PC-9 (cell line): ENCODE measurements at regions not wholly inside any gene's neighbourhood (a gene's known extent, or its start where the extent isn't known, plus 50 kb on each side); places are given as distances from the start of the nearest gene placed in this dataset.

ENCODE experiments used
- EZH2 ChIP-seq: fragments of 200-600 bp; sonication (generic); IDR thresholded peaks from 2 replicates; pipeline ENCODE4 v1.8.0; 2017; ENCODE audit warnings: antibody characterized with exemption, low read depth
- TF ChIP-seq, protein P1 (sequence below): fragments of 200-600 bp; sonication (generic); conservative IDR thresholded peaks from 2 replicates; pipeline ENCODE4 v1.6.1; 2017; ENCODE audit warnings: mixed run types, antibody characterized with exemption, mild to moderate bottlenecking, moderate library complexity

- TF ChIP-seq, protein P1, sequence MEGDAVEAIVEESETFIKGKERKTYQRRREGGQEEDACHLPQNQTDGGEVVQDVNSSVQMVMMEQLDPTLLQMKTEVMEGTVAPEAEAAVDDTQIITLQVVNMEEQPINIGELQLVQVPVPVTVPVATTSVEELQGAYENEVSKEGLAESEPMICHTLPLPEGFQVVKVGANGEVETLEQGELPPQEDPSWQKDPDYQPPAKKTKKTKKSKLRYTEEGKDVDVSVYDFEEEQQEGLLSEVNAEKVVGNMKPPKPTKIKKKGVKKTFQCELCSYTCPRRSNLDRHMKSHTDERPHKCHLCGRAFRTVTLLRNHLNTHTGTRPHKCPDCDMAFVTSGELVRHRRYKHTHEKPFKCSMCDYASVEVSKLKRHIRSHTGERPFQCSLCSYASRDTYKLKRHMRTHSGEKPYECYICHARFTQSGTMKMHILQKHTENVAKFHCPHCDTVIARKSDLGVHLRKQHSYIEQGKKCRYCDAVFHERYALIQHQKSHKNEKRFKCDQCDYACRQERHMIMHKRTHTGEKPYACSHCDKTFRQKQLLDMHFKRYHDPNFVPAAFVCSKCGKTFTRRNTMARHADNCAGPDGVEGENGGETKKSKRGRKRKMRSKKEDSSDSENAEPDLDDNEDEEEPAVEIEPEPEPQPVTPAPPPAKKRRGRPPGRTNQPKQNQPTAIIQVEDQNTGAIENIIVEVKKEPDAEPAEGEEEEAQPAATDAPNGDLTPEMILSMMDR = no peak
- no peak for TF ChIP-seq EZH2
Observed at GRCh38 chr7:67856046-67856445, 859.4 kb downstream of the TYW1 start.
